Glutamatergic neuron (in vitro differentiated cells): ENCODE measurements at regions not wholly inside any gene's neighbourhood (a gene's known extent, or its start where the extent isn't known, plus 50 kb on each side); places are given as distances from the start of the nearest gene placed in this dataset.
"Not testable (repeated sequence)": the region's sequence is repeated elsewhere in the genome, so short reads cannot be mapped to it uniquely, and the experiment has no call there.

Experiments
- DNase-seq: peaks from one replicate; pipeline ENCODE4 v3.0.0; 2022
- H3K27ac Mint-ChIP-seq: one replicate; pipeline ENCODE4 v1.8.0; 2020; ENCODE audit warnings: mild to moderate bottlenecking, mixed read lengths, inconsistent platforms; ENCODE audit not compliant: unreplicated experiment
- H3K27me3 Mint-ChIP-seq: one replicate; pipeline ENCODE4 v1.8.0; 2020; ENCODE audit warnings: mild to moderate bottlenecking, moderate library complexity, mixed read lengths, inconsistent platforms; ENCODE audit not compliant: unreplicated experiment
- H3K36me3 Mint-ChIP-seq: one replicate; pipeline ENCODE4 v1.8.0; 2020; ENCODE audit warnings: mild to moderate bottlenecking, mixed read lengths, inconsistent platforms; ENCODE audit not compliant: unreplicated experiment
- H3K4me1 Mint-ChIP-seq: one replicate; pipeline ENCODE4 v1.8.0; 2020; ENCODE audit warnings: mild to moderate bottlenecking, low read depth, mixed read lengths, inconsistent platforms; ENCODE audit not compliant: unreplicated experiment
- H3K4me3 Mint-ChIP-seq: one replicate; pipeline ENCODE4 v1.8.0; 2020; ENCODE audit warnings: mild to moderate bottlenecking, mixed read lengths, inconsistent platforms; ENCODE audit not compliant: unreplicated experiment
- H3K9me3 Mint-ChIP-seq: one replicate; pipeline ENCODE4 v1.8.0; 2020; ENCODE audit warnings: mild to moderate bottlenecking, moderate library complexity, mixed read lengths, inconsistent platforms; ENCODE audit not compliant: unreplicated experiment
- CTCF ChIP-seq: fragments of 200-600 bp; sonication (generic); IDR thresholded peaks from one replicate; pipeline ENCODE4 v1.5.0; 2021; ENCODE audit not compliant: partially characterized antibody, unreplicated experiment

- no peak overlapping the region for H3K27ac Mint-ChIP-seq
- H3K4me1 Mint-ChIP-seq: peaks cover 7% of the 10 kb centered on the region
- no peak for TF ChIP-seq CTCF
- no peak overlapping the region for H3K4me3 Mint-ChIP-seq
- H3K36me3 Mint-ChIP-seq: peaks cover 5% of the 10 kb centered on the region
- DNase-seq: no peak
- H3K27me3 Mint-ChIP-seq: peaks cover 4% of the 10 kb centered on the region
- peaks cover 6% of the 10 kb centered on the region for H3K9me3 Mint-ChIP-seq
Measured at GRCh38 chr11:70558681-70559080, 160.4 kb downstream of the CTTN start.

GRCh38 chr11:70559516-70559915, 161.2 kb downstream of the CTTN start:
- DNase-seq: no peak
- TF ChIP-seq CTCF: no peak
- H3K9me3 Mint-ChIP-seq: peaks cover 9% of the 10 kb centered on the region
- peaks cover 4% of the 10 kb centered on the region for H3K27me3 Mint-ChIP-seq
- H3K27ac Mint-ChIP-seq: no peak overlapping the region
- peaks cover 9% of the 10 kb centered on the region for H3K4me1 Mint-ChIP-seq
- H3K4me3 Mint-ChIP-seq: no peak overlapping the region
- H3K36me3 Mint-ChIP-seq: peaks cover 5% of the 10 kb centered on the region

- H3K36me3 Mint-ChIP-seq, H3K4me1 Mint-ChIP-seq, H3K27ac Mint-ChIP-seq, H3K4me3 Mint-ChIP-seq, DNase-seq, H3K27me3 Mint-ChIP-seq, H3K9me3 Mint-ChIP-seq: not testable (repeated sequence)
Measured at GRCh38 chr11:70560621-70561020, 162.3 kb downstream of the CTTN start.

GRCh38 chr11:70566768-70567530, 168.6 kb downstream of the CTTN start:
- no peak overlapping the region for H3K27ac Mint-ChIP-seq
- H3K4me3 Mint-ChIP-seq: no peak overlapping the region
- DNase-seq: no peak
- peaks cover 7% of the 10 kb centered on the region for H3K9me3 Mint-ChIP-seq
- peaks cover 3% of the 10 kb centered on the region for H3K27me3 Mint-ChIP-seq
- peaks cover 2% of the 10 kb centered on the region for H3K36me3 Mint-ChIP-seq
- peaks cover 7% of the 10 kb centered on the region for H3K4me1 Mint-ChIP-seq
- TF ChIP-seq CTCF: no peak

GRCh38 chr11:70567680-70568034, 169.3 kb downstream of the CTTN start:
- Mint-ChIP-seq H3K4me3 (peak overlapping the region; percentile 55), H3K27ac (peak overlapping the region; percentile 62), H3K36me3 (no peaks in the 10 kb centered on the region), H3K27me3 (peaks cover 3% of the 10 kb centered on the region), H3K4me1 (peaks cover 7% of the 10 kb centered on the region), H3K9me3 (peaks cover 6% of the 10 kb centered on the region)
- no peak for TF ChIP-seq CTCF
- DNase-seq: no peak
